Glutamatergic neuron (in vitro differentiated cells): ENCODE measurements at regions not wholly inside any gene's neighbourhood (a gene's known extent, or its start where the extent isn't known, plus 50 kb on each side); places are given as distances from the start of the nearest gene placed in this dataset.

Experiments used
- DNase-seq: peaks from one replicate; pipeline ENCODE4 v3.0.0; 2022
- H3K27ac Mint-ChIP-seq: one replicate; pipeline ENCODE4 v1.8.0; 2020; ENCODE audit warnings: mild to moderate bottlenecking, mixed read lengths, inconsistent platforms; ENCODE audit not compliant: unreplicated experiment
- H3K27me3 Mint-ChIP-seq: one replicate; pipeline ENCODE4 v1.8.0; 2020; ENCODE audit warnings: mild to moderate bottlenecking, moderate library complexity, mixed read lengths, inconsistent platforms; ENCODE audit not compliant: unreplicated experiment
- H3K36me3 Mint-ChIP-seq: one replicate; pipeline ENCODE4 v1.8.0; 2020; ENCODE audit warnings: mild to moderate bottlenecking, mixed read lengths, inconsistent platforms; ENCODE audit not compliant: unreplicated experiment
- H3K4me1 Mint-ChIP-seq: one replicate; pipeline ENCODE4 v1.8.0; 2020; ENCODE audit warnings: mild to moderate bottlenecking, low read depth, mixed read lengths, inconsistent platforms; ENCODE audit not compliant: unreplicated experiment
- H3K4me3 Mint-ChIP-seq: one replicate; pipeline ENCODE4 v1.8.0; 2020; ENCODE audit warnings: mild to moderate bottlenecking, mixed read lengths, inconsistent platforms; ENCODE audit not compliant: unreplicated experiment
- H3K9me3 Mint-ChIP-seq: one replicate; pipeline ENCODE4 v1.8.0; 2020; ENCODE audit warnings: mild to moderate bottlenecking, moderate library complexity, mixed read lengths, inconsistent platforms; ENCODE audit not compliant: unreplicated experiment
- CTCF ChIP-seq: fragments of 200-600 bp; sonication (generic); IDR thresholded peaks from one replicate; pipeline ENCODE4 v1.5.0; 2021; ENCODE audit not compliant: partially characterized antibody, unreplicated experiment

GRCh38 chr3:82145742-82146141 is 384.3 kb upstream of the GBE1 start:
- Mint-ChIP-seq H3K4me3 (no peak overlapping the region), H3K27ac (no peak overlapping the region), H3K36me3 (no peaks in the 10 kb centered on the region)

GRCh38 chr3:82144811-82145210 is 383.4 kb upstream of the GBE1 start:
- peaks cover 2% of the 10 kb centered on the region for H3K4me1 Mint-ChIP-seq
- no peaks in the 10 kb centered on the region for H3K27me3 Mint-ChIP-seq
- no peaks in the 10 kb centered on the region for H3K36me3 Mint-ChIP-seq
- H3K4me3 Mint-ChIP-seq = no peak overlapping the region
- H3K9me3 Mint-ChIP-seq = no peaks in the 10 kb centered on the region
- H3K27ac Mint-ChIP-seq = no peak overlapping the region
- TF ChIP-seq CTCF = no peak
- DNase-seq = no peak

More at GRCh38 chr3:82145742-82146141, 384.3 kb upstream of the GBE1 start:
- no peak for TF ChIP-seq CTCF
- H3K9me3 Mint-ChIP-seq = no peaks in the 10 kb centered on the region
- peaks cover 2% of the 10 kb centered on the region for H3K4me1 Mint-ChIP-seq
- DNase-seq = no peak
- H3K27me3 Mint-ChIP-seq = no peaks in the 10 kb centered on the region

- DNase-seq = no peak
- Mint-ChIP-seq H3K36me3 (no peaks in the 10 kb centered on the region), H3K4me1 (peaks cover 2% of the 10 kb centered on the region), H3K4me3 (no peak overlapping the region), H3K27ac (no peak overlapping the region), H3K27me3 (no peaks in the 10 kb centered on the region), H3K9me3 (no peaks in the 10 kb centered on the region)
- no peak for TF ChIP-seq CTCF
Measured at GRCh38 chr3:82143661-82144412, 382.4 kb upstream of the GBE1 start.

- H3K4me3 Mint-ChIP-seq = no peak overlapping the region
- no peak overlapping the region for H3K27ac Mint-ChIP-seq
- DNase-seq = no peak
- no peaks in the 10 kb centered on the region for H3K36me3 Mint-ChIP-seq
- no peaks in the 10 kb centered on the region for H3K9me3 Mint-ChIP-seq
- TF ChIP-seq CTCF = no peak
- H3K27me3 Mint-ChIP-seq = no peaks in the 10 kb centered on the region
- H3K4me1 Mint-ChIP-seq = peaks cover 14% of the 10 kb centered on the region
Measured at GRCh38 chr3:82141592-82141991, 380.1 kb upstream of the GBE1 start.

GRCh38 chr3:82137861-82138260 is 376.4 kb upstream of the GBE1 start:
- peaks cover 16% of the 10 kb centered on the region for H3K4me1 Mint-ChIP-seq
- TF ChIP-seq CTCF = no peak
- no peak for DNase-seq
- peak overlapping the region; percentile 81 for H3K27ac Mint-ChIP-seq
- H3K9me3 Mint-ChIP-seq = peaks cover 2% of the 10 kb centered on the region
- no peaks in the 10 kb centered on the region for H3K27me3 Mint-ChIP-seq
- no peaks in the 10 kb centered on the region for H3K36me3 Mint-ChIP-seq
- H3K4me3 Mint-ChIP-seq = no peak overlapping the region
